SK-N-SH (cell line): ENCODE measurements at regions not wholly inside any gene's neighbourhood (a gene's known extent, or its start where the extent isn't known, plus 50 kb on each side); places are given as distances from the start of the nearest gene placed in this dataset.

Experiments
- CTCF ChIA-PET: fragments of 300-600, 350-600 bp; formaldehyde crosslinking; extraction: SDS; loops from one replicate; lab custom pipeline; 2021; lab: Yijun Ruan, JAX
- POLR2A ChIA-PET: fragments of 350-600 bp; sonication (Branson Sonifier 250); formaldehyde crosslinking; extraction: SDS; loops from one replicate; lab custom pipeline; 2020; ENCODE audit warnings: antibody characterized with exemption, inconsistent platforms; lab: Yijun Ruan, JAX
- DNase-seq: peaks from one replicate; pipeline ENCODE4 v3.0.0; 2012
- H2AFZ ChIP-seq: fragments of 200-600 bp; sonication (generic); 2 replicates; pipeline ENCODE4 v1.8.1; 2016; ENCODE audit warnings: antibody characterized with exemption, mild to moderate bottlenecking, low read depth
- H3F3A ChIP-seq: fragments of 200-600 bp; sonication (generic); replicated peaks from 2 replicates; pipeline ENCODE3; 2016; ENCODE audit warnings: antibody characterized with exemption, mild to moderate bottlenecking; ENCODE audit not compliant: insufficient read depth
- H3K27ac ChIP-seq, 2 experiments: fragments of 200-500 bp in 1 of 2; fragments of 200-600 bp in 1 of 2; sonication (Bioruptor generic) in 1 of 2; sonication (generic), shearing (Covaris generic) in 1 of 2; 2 replicates each; pipeline versions ENCODE4 v1.5.1 to v1.6.1; 2014 to 2016; ENCODE audit warnings: low read depth in 2 of 2, inconsistent platforms in 1 of 2, low read length in 1 of 2, mild to moderate bottlenecking in 1 of 2, mixed read lengths in 1 of 2
- H3K27me3 ChIP-seq: fragments of 200-600 bp; sonication (generic), shearing (Covaris generic); 2 replicates; pipeline ENCODE4 v1.6.1; 2016; ENCODE audit warnings: mixed run types; ENCODE audit not compliant: insufficient read depth
- H3K36me3 ChIP-seq, 2 experiments: fragments of 200-500 bp in 1 of 2; fragments of 200-600 bp in 1 of 2; sonication (Bioruptor generic) in 1 of 2; sonication (generic) in 1 of 2; replicated peaks in 1 of 2; 2 replicates each; pipeline versions ENCODE3 to v1.5.1; 2014 to 2016; ENCODE audit warnings: low read length in 1 of 2, mild to moderate bottlenecking in 1 of 2; ENCODE audit not compliant: insufficient read depth in 2 of 2, control insufficient read depth in 1 of 2
- H3K4me1 ChIP-seq, 2 experiments: fragments of 200-500 bp in 1 of 2; fragments of 200-600 bp in 1 of 2; sonication (Bioruptor generic) in 1 of 2; sonication (generic), shearing (Covaris generic) in 1 of 2; 2 replicates each; pipeline versions ENCODE4 v1.5.1 to v1.6.1; 2014 to 2016; ENCODE audit warnings: low read depth in 1 of 2, low read length in 1 of 2, mixed run types in 1 of 2; ENCODE audit not compliant: insufficient read depth in 2 of 2, control insufficient read depth in 1 of 2
- H3K4me2 ChIP-seq: fragments of 200-600 bp; sonication (generic), shearing (Covaris generic); 2 replicates; pipeline ENCODE4 v1.6.1; 2017; ENCODE audit warnings: mixed run types
- H3K4me3 ChIP-seq, 2 experiments: fragments of 200-500 bp in 1 of 2; fragments of 200-600 bp in 1 of 2; sonication (Bioruptor generic) in 1 of 2; sonication (generic), shearing (Covaris generic) in 1 of 2; 2 replicates each; pipeline versions ENCODE4 v1.5.1 to v1.8.1; 2014 to 2016; ENCODE audit warnings: low read depth in 2 of 2, inconsistent platforms in 1 of 2, low read length in 1 of 2, mild to moderate bottlenecking in 1 of 2, mixed read lengths in 1 of 2, moderate library complexity in 1 of 2
- H3K79me2 ChIP-seq: fragments of 200-600 bp; sonication (generic); 2 replicates; pipeline ENCODE4 v1.8.1; 2017; ENCODE audit warnings: mild to moderate bottlenecking; ENCODE audit not compliant: insufficient read depth
- H3K9ac ChIP-seq: fragments of 200-600 bp; sonication (generic); 2 replicates; pipeline ENCODE4 v1.6.1; 2017; ENCODE audit warnings: mixed run types
- H3K9me2 ChIP-seq: fragments of 200-600 bp; sonication (generic); 2 replicates; pipeline ENCODE4 v1.6.1; 2017; ENCODE audit warnings: mixed run types
- H3K9me3 ChIP-seq: fragments of 200-600 bp; sonication (generic); 2 replicates; pipeline ENCODE4 v1.6.1; 2017; ENCODE audit warnings: mixed run types, mild to moderate bottlenecking, moderate library complexity
- H4K20me1 ChIP-seq: fragments of 200-600 bp; sonication (generic); 2 replicates; pipeline ENCODE4 v1.6.1; 2017; ENCODE audit warnings: mild to moderate bottlenecking, mixed run types; ENCODE audit not compliant: insufficient read depth
- CHD2 ChIP-seq: fragments of 150-350 bp; IDR thresholded peaks from 2 replicates; pipeline ENCODE4 v1.6.1; 2018; ENCODE audit warnings: low read length; ENCODE audit not compliant: partially characterized antibody
- EZH2phosphoT487 ChIP-seq: fragments of 200-600 bp; sonication (generic); IDR thresholded peaks from 2 replicates; pipeline ENCODE4 v1.6.1; 2017; ENCODE audit warnings: low read depth, mixed run types, mild to moderate bottlenecking, antibody characterized with exemption, moderate library complexity, borderline replicate concordance
- FOXJ3 ChIP-seq: sonication (generic); formaldehyde crosslinking; IDR thresholded peaks from 2 replicates; pipeline ENCODE4 v1.5.1; 2020; ENCODE audit warnings: mild to moderate bottlenecking, missing genetic modification reagents
- GABPA ChIP-seq: IDR thresholded peaks from 2 replicates; pipeline ENCODE4 v1.4.0; 2012; ENCODE audit warnings: low read depth, mild to moderate bottlenecking
- JUND ChIP-seq: IDR thresholded peaks from 2 replicates; pipeline ENCODE4 v1.4.0; 2012
- MXI1 ChIP-seq: IDR thresholded peaks from 2 replicates; pipeline ENCODE4 v1.6.1; 2012; ENCODE audit warnings: mild to moderate bottlenecking, low read depth, low read length, improper control_type of control experiment
- NFIC ChIP-seq: IDR thresholded peaks from 2 replicates; pipeline ENCODE4 v1.4.0; 2012; ENCODE audit warnings: borderline replicate concordance
- RAD21 ChIP-seq: IDR thresholded peaks from 2 replicates; pipeline ENCODE4 v1.6.1; 2012; ENCODE audit warnings: mild to moderate bottlenecking, low read length
- REST ChIP-seq: IDR thresholded peaks from 2 replicates; pipeline ENCODE4 v1.6.1; 2012; ENCODE audit warnings: mild to moderate bottlenecking, low read depth, low read length, moderate library complexity
- TCF12 ChIP-seq: IDR thresholded peaks from 2 replicates; pipeline ENCODE4 v1.4.0; 2012
- TEAD4 ChIP-seq: IDR thresholded peaks from 2 replicates; pipeline ENCODE4 v1.4.0; 2012; ENCODE audit warnings: mild to moderate bottlenecking, borderline replicate concordance; ENCODE audit not compliant: insufficient read depth
- ZBTB33 ChIP-seq: IDR thresholded peaks from 2 replicates; pipeline ENCODE4 v1.4.0; 2012; ENCODE audit warnings: low read depth, borderline replicate concordance
- WGBS: methylation state at CpG from one replicate; pipeline ENCODE4 v1.1.6; 2017; ENCODE audit warnings: low lambda C conversion rate; 5-methylcytosine and 5-hydroxymethylcytosine counted together
- TF ChIP-seq, protein P1 (sequence below): IDR thresholded peaks from 2 replicates; pipeline ENCODE4 v1.4.0; 2012; ENCODE audit warnings: low read depth
- TF ChIP-seq, protein P2 (sequence below): fragments of 150-350 bp; IDR thresholded peaks from 2 replicates; pipeline ENCODE4 v1.6.1; 2016; ENCODE audit warnings: mild to moderate bottlenecking, low read depth, low read length

DNA sequence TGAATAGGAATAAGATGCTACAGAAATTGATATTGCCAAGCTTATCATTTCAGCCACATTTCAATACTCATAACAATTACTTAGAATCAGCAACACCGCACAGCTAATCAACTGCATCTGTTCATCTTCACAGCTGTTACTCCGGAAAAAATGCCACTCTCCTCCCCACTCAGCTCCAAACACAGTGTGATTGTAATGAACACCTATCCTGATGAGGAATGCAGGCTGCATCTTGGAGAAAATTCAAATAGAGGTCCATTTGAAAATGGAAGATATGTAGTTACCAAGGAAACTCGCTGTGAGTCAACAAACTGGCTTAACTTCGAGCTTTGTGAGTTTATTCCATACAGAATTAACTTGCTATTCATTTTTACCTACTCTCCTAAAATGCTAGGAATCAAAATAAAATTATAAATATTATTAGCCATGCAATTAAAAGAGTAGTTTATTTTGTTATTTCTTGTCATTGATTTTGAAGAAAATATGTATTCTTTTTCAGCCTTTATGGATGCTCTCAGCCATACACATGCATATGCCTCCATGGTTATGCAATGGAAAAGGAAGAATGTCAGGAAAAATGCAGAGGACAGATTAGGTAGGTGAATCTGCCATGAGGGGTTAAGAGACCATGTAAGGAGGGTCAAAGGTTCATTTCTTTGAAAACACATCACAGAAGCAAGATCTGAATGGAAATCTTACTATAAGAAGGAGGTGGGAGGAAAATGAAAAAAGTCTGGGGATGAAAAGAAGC is 267.2 kb downstream of the POM121L12 start (continued):
- TF ChIP-seq REST = no peak
- no peak for TF ChIP-seq EZH2phosphoT487
- TF ChIP-seq GABPA = no peak
- TF ChIP-seq JUND = no peak
- TF ChIP-seq RAD21 = no peak

DNA sequence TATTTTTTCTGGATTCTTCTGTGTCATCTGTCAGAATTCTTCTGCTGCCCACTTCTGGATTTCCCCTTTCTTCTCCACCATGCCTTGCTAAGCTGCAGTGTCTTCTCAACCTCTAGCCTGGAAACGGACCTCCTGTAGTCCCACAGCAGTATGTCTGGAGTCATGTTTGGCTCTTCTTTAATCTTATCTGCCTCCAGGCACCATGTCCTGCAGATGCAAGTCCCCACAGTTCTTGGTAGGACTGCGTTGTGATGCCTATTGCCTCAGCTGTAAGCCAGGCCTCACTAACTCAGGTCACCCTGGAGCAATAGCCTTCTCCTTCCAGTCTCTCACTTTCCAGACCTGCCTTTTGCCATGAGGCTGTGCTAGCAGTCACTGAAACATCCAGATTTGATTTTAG is 268.3 kb downstream of the POM121L12 start:
- POLR2A ChIA-PET = no interaction called here
- no peaks in the 10 kb centered on the region for H3K27me3 ChIP-seq
- H3K36me3 ChIP-seq = no peaks in the 10 kb centered on the region
- no peaks in the 10 kb centered on the region for H3K79me2 ChIP-seq
- H4K20me1 ChIP-seq = no peaks in the 10 kb centered on the region
- no peak overlapping the region for H2AFZ ChIP-seq
- TF ChIP-seq NFIC = no peak
- TF ChIP-seq FOXJ3 (CRISPR knock-in tag) = no peak
- TF ChIP-seq, protein P1, sequence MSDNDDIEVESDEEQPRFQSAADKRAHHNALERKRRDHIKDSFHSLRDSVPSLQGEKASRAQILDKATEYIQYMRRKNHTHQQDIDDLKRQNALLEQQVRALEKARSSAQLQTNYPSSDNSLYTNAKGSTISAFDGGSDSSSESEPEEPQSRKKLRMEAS = no peak
- TF ChIP-seq, protein P2, sequence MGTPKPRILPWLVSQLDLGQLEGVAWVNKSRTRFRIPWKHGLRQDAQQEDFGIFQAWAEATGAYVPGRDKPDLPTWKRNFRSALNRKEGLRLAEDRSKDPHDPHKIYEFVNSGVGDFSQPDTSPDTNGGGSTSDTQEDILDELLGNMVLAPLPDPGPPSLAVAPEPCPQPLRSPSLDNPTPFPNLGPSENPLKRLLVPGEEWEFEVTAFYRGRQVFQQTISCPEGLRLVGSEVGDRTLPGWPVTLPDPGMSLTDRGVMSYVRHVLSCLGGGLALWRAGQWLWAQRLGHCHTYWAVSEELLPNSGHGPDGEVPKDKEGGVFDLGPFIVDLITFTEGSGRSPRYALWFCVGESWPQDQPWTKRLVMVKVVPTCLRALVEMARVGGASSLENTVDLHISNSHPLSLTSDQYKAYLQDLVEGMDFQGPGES = no peak
- no peak for TF ChIP-seq TEAD4
- no peak for TF ChIP-seq MXI1
- no peak for TF ChIP-seq TCF12
- TF ChIP-seq ZBTB33 = no peak
- TF ChIP-seq CHD2 = no peak
- TF ChIP-seq, all 33 proteins: peak for 0
- Histone ChIP-seq H3K4me3 (no peak overlapping the region), H3K9me3 (no peaks in the 10 kb centered on the region), H3K4me1 (peaks cover 0 to 6% of the 10 kb centered on the region in 2 experiments; a peak in 1 of 4 replicates), H3F3A (no peaks in the 10 kb centered on the region), H3K9me2 (no peaks in the 10 kb centered on the region), H3K9ac (no peak overlapping the region), H3K27ac (no peak overlapping the region; a peak in 1 of 4 replicates), H3K4me2 (no peak overlapping the region)
- CTCF ChIA-PET = no interaction called here
- no peak for DNase-seq
- WGBS = 11% methylated on average over 2 of the region's 2 CpGs
